Large intestine (tissue), 3 donors: ENCODE measurements at regions not wholly inside any gene's neighbourhood (a gene's known extent, or its start where the extent isn't known, plus 50 kb on each side); places are given as distances from the start of the nearest gene placed in this dataset.

Experiments used
- DNase-seq, 2 donors: peaks; one replicate each; pipeline versions ENCODE4 v3.0.0 to v3.0.0-alpha.2; 2013
- H3K27ac ChIP-seq: one replicate; pipeline ENCODE4 v1.5.1; 2013; ENCODE audit warnings: low read length
- H3K27me3 ChIP-seq: 2 replicates; pipeline ENCODE4 v1.6.1; 2013; ENCODE audit warnings: low read length; ENCODE audit not compliant: control insufficient read depth, insufficient read depth
- H3K36me3 ChIP-seq: 2 replicates; pipeline ENCODE4 v1.6.1; 2013; ENCODE audit warnings: low read length; ENCODE audit not compliant: control insufficient read depth, insufficient read depth
- H3K4me1 ChIP-seq: one replicate; pipeline ENCODE4 v1.6.1; 2013; ENCODE audit warnings: low read length; ENCODE audit not compliant: control insufficient read depth, insufficient read depth
- H3K4me3 ChIP-seq: one replicate; pipeline ENCODE4 v1.5.1; 2013; ENCODE audit warnings: low read length
- H3K9me3 ChIP-seq: one replicate; pipeline ENCODE4 v1.6.1; 2013; ENCODE audit warnings: mild to moderate bottlenecking, low read depth, low read length, moderate library complexity; ENCODE audit not compliant: control insufficient read depth
- WGBS: methylation state at CpG from one replicate; pipeline ENCODE4 v1.1.5; 2013; ENCODE audit warnings: low lambda C conversion rate; ENCODE audit not compliant: insufficient coverage; 5-methylcytosine and 5-hydroxymethylcytosine counted together

GRCh38 chr2:49251251-49251650, 96.9 kb upstream of the FSHR start:
- Histone ChIP-seq H3K4me1 (no peaks in the 10 kb centered on the region), H3K27me3 (no peaks in the 10 kb centered on the region), H3K36me3 (no peaks in the 10 kb centered on the region), H3K27ac (no peak overlapping the region), H3K4me3 (no peak overlapping the region), H3K9me3 (no peaks in the 10 kb centered on the region)
- WGBS, result 96% methylated on average over 3 of the region's 5 CpGs
- DNase-seq, result no peak

- no peak overlapping the region for H3K27ac ChIP-seq
- H3K36me3 ChIP-seq, result no peaks in the 10 kb centered on the region
- no peak overlapping the region for H3K4me3 ChIP-seq
- WGBS, result no CpG with 5 or more reads among the region's 1 CpG
- no peaks in the 10 kb centered on the region for H3K9me3 ChIP-seq
- H3K27me3 ChIP-seq, result no peaks in the 10 kb centered on the region
- DNase-seq, result no peak
- H3K4me1 ChIP-seq, result no peaks in the 10 kb centered on the region
These were observed 94.2 kb upstream of the FSHR start for GRCh38 chr2:49248506-49248905.

GRCh38 chr2:49241991-49242390, 87.7 kb upstream of the FSHR start:
- H3K27me3 ChIP-seq, result no peaks in the 10 kb centered on the region
- no peaks in the 10 kb centered on the region for H3K9me3 ChIP-seq
- H3K36me3 ChIP-seq, result no peaks in the 10 kb centered on the region
- no peak for DNase-seq
- no peak overlapping the region for H3K27ac ChIP-seq
- H3K4me3 ChIP-seq, result no peak overlapping the region
- H3K4me1 ChIP-seq, result no peaks in the 10 kb centered on the region

- H3K27ac ChIP-seq, result no peak overlapping the region
- H3K4me3 ChIP-seq, result no peak overlapping the region
- H3K36me3 ChIP-seq, result no peaks in the 10 kb centered on the region
- no peaks in the 10 kb centered on the region for H3K4me1 ChIP-seq
- no peak for DNase-seq
- no peaks in the 10 kb centered on the region for H3K9me3 ChIP-seq
- H3K27me3 ChIP-seq, result no peaks in the 10 kb centered on the region
These were observed 87.2 kb upstream of the FSHR start for GRCh38 chr2:49241501-49241900.

- Histone ChIP-seq H3K4me3 (no peak overlapping the region), H3K36me3 (no peaks in the 10 kb centered on the region), H3K4me1 (no peaks in the 10 kb centered on the region), H3K9me3 (no peaks in the 10 kb centered on the region), H3K27me3 (no peaks in the 10 kb centered on the region), H3K27ac (no peak overlapping the region)
- no peak for DNase-seq
- no CpG with 5 or more reads among the region's 3 CpGs for WGBS
These were observed 86.3 kb upstream of the FSHR start for GRCh38 chr2:49240608-49241007.

- no peak for DNase-seq
- no peak overlapping the region for H3K27ac ChIP-seq
- H3K9me3 ChIP-seq, result no peaks in the 10 kb centered on the region
- H3K4me1 ChIP-seq, result no peaks in the 10 kb centered on the region
- H3K4me3 ChIP-seq, result no peak overlapping the region
- no peaks in the 10 kb centered on the region for H3K36me3 ChIP-seq
- no peaks in the 10 kb centered on the region for H3K27me3 ChIP-seq
These were observed 84.3 kb upstream of the FSHR start for GRCh38 chr2:49238604-49238960.

- no peaks in the 10 kb centered on the region for H3K4me1 ChIP-seq
- H3K36me3 ChIP-seq, result no peaks in the 10 kb centered on the region
- no peak overlapping the region for H3K27ac ChIP-seq
- H3K27me3 ChIP-seq, result no peaks in the 10 kb centered on the region
- no peak for DNase-seq
- WGBS, result 92% methylated on average over 2 of the region's 6 CpGs
- H3K9me3 ChIP-seq, result no peaks in the 10 kb centered on the region
- H3K4me3 ChIP-seq, result no peak overlapping the region
These were observed 83.7 kb upstream of the FSHR start for GRCh38 chr2:49237867-49238603.

- no peaks in the 10 kb centered on the region for H3K9me3 ChIP-seq
- no peak overlapping the region for H3K27ac ChIP-seq
- no peak for DNase-seq
- H3K36me3 ChIP-seq, result no peaks in the 10 kb centered on the region
- H3K27me3 ChIP-seq, result no peaks in the 10 kb centered on the region
- H3K4me3 ChIP-seq, result no peak overlapping the region
- H3K4me1 ChIP-seq, result no peaks in the 10 kb centered on the region
- WGBS, result no CpG with 5 or more reads among the region's 1 CpG
These were observed 82.0 kb upstream of the FSHR start for GRCh38 chr2:49236316-49236715.

- no peak for DNase-seq
- H3K36me3 ChIP-seq, result no peaks in the 10 kb centered on the region
- H3K27ac ChIP-seq, result no peak overlapping the region
- no peaks in the 10 kb centered on the region for H3K9me3 ChIP-seq
- 13% methylated on average over 1 of the region's 4 CpGs for WGBS
- H3K4me1 ChIP-seq, result no peaks in the 10 kb centered on the region
- no peak overlapping the region for H3K4me3 ChIP-seq
- no peaks in the 10 kb centered on the region for H3K27me3 ChIP-seq
These were observed 72.0 kb upstream of the FSHR start for GRCh38 chr2:49226360-49226759.

GRCh38 chr2:49225126-49225525, 70.8 kb upstream of the FSHR start:
- Histone ChIP-seq H3K27me3 (no peaks in the 10 kb centered on the region), H3K27ac (no peak overlapping the region)
- no peak for DNase-seq

GRCh38 chr2:49224426-49225010, 70.2 kb upstream of the FSHR start:
- no CpG with 5 or more reads among the region's 4 CpGs for WGBS
- no peaks in the 10 kb centered on the region for H3K9me3 ChIP-seq
- H3K4me3 ChIP-seq, result no peak overlapping the region
- no peaks in the 10 kb centered on the region for H3K27me3 ChIP-seq
- no peaks in the 10 kb centered on the region for H3K36me3 ChIP-seq
- no peak for DNase-seq
- no peak overlapping the region for H3K27ac ChIP-seq
- H3K4me1 ChIP-seq, result no peaks in the 10 kb centered on the region

More at GRCh38 chr2:49225126-49225525, 70.8 kb upstream of the FSHR start:
- no peak overlapping the region for H3K4me3 ChIP-seq
- no peaks in the 10 kb centered on the region for H3K36me3 ChIP-seq
- no peaks in the 10 kb centered on the region for H3K9me3 ChIP-seq
- no peaks in the 10 kb centered on the region for H3K4me1 ChIP-seq
